Fibroblast of lung (primary cell): ENCODE measurements at regions not wholly inside any gene's neighbourhood (a gene's known extent, or its start where the extent isn't known, plus 50 kb on each side); places are given as distances from the start of the nearest gene placed in this dataset.

ENCODE experiments used
- EZH2 ChIP-seq: IDR thresholded peaks from 2 replicates; pipeline ENCODE4 v1.5.1; 2012; ENCODE audit warnings: low read length, control low read depth, mild to moderate bottlenecking; ENCODE audit errors: missing control alignments
- TF ChIP-seq, protein P1 (sequence below), 2 donors: IDR thresholded peaks in 1 of 2; conservative IDR thresholded peaks in 1 of 2; 1 replicate in 1 of 2; 2 replicates in 1 of 2; pipeline ENCODE4 v1.5.1; 2011 to 2012; ENCODE audit warnings: low read length in 2 of 2, control low read depth in 1 of 2, inconsistent platforms in 1 of 2, low read depth in 1 of 2, mild to moderate bottlenecking in 1 of 2

DNA sequence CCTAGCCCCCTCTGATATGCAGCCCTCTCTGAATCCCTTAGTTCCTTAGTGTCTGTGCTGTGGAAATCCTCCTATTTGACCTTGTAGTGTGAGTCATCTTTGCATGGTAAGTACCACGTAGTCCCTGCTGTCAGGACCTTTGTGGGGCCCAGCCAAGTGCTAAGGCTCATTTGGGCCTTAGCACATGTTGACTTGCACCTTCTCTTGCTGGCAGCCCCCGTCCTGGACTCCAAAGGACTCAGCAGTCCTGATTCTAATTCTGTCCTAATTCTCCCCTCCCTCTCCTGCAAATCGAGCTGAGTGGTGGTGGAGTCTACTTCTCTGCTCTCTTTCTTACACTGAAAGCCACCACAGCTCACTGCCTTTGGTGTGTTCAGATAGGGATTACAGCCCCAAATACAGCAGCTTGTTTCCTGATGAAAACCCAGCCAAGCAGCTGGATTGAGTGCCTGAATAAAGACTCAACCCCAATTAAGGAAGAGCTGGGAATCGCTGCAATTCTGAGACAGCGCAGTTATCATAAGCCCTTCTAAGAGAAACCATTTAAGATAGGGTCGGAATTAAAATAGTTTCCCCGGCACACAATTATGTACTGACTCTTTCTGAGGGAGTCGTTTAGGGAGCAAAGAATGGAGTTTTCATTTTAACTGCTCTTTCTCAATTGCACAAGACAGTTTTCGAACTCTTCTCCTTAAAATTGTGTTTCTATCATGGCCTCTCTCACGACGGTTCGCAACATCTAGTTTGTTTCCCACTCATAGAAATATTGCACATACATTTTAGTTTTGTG lies 215.6 kb upstream of the TNP1 start:
- TF ChIP-seq, protein P1, sequence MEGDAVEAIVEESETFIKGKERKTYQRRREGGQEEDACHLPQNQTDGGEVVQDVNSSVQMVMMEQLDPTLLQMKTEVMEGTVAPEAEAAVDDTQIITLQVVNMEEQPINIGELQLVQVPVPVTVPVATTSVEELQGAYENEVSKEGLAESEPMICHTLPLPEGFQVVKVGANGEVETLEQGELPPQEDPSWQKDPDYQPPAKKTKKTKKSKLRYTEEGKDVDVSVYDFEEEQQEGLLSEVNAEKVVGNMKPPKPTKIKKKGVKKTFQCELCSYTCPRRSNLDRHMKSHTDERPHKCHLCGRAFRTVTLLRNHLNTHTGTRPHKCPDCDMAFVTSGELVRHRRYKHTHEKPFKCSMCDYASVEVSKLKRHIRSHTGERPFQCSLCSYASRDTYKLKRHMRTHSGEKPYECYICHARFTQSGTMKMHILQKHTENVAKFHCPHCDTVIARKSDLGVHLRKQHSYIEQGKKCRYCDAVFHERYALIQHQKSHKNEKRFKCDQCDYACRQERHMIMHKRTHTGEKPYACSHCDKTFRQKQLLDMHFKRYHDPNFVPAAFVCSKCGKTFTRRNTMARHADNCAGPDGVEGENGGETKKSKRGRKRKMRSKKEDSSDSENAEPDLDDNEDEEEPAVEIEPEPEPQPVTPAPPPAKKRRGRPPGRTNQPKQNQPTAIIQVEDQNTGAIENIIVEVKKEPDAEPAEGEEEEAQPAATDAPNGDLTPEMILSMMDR (conservative IDR thresholded peaks at IDR 0.05 in 1 of 2, IDR thresholded peaks at IDR 0.05 in 1 of 2; ENCODE audit: low read depth in 1 of 2, low read length in 2 of 2): no peak
- no peak for TF ChIP-seq EZH2
